ENCODE measurements at regions not wholly inside any gene's neighbourhood (a gene's known extent, or its start where the extent isn't known, plus 50 kb on each side); places are given as distances from the start of the nearest gene placed in this dataset.

- no peak for DNase-seq
Measured at GRCh38 chr18:57202881-57203280, 56.0 kb downstream of the BOD1L2 start.

GRCh38 chr18:57205641-57206040 is 58.8 kb downstream of the BOD1L2 start:
- no peak for DNase-seq

GRCh38 chr18:57207124-57207916 is 60.4 kb downstream of the BOD1L2 start:
- no peak for DNase-seq

DNA sequence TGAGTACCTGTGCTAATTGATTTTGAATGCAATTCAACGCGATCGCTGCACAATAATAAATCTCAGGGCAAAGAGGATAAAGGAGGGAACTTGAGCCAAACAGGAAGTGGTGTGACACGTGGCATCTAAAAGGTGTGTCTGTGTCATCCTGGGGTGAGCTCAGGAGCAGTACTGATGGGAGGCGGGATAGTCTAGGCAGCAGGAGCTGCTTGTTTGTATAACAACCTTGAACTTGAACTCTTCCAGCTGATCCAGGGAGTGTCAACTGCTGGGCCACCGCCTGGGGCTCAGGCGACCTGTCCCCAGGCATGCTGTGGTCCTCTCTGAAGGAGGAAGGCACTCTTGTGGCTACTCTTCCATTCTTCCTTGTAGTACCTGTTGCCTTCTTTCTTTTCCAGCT is 61.2 kb downstream of the BOD1L2 start:
- no peak for DNase-seq

DNA sequence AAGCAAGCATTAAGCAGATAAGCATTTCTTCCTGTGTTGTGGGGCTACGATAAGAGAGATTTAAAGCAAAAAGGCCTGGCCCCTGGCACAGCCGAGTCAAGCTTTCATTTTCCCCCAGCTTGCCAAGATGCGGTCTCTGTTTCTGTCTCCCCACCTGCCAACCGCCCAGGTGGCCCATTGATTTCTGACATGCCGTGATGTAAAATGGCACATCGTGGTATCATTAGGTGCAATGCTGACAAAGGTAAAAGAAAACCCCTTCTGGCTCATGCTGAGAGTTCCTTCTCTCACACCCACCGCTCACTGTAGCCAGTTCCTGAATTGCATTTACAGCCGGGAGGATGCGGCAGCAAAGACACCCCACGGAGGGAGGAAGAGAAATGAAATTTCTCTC is 62.8 kb downstream of the BOD1L2 start:
- DNase-seq: peak; percentile 63

DNA sequence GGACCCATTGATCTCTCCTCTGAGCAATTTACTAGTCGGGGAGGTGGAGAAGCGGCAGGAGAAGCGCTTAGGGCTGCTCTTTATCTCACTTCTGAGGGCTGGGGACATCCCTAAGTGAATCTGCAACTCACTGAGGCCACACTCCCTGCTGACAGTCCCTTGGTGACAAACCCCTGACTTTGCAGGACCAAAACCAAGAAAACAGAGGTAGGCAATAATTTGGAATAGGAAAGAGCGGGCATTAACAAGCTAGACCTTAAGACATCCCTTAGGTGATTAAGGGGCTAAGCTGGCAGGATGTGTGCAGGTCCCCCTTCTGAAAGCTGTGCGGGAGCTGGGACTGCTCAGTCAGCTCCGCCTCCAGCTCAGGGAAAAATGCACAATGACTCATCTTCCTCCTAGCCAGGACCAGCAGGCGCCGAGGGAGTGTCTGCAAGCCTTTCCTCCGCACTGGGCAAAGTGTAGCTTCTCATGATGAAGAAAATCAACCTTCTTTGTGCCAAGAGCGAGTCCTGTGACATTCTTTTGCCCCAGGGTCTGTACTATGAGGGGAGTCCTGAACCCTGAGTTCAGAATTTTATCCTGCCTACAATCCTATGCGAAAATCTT is 63.3 kb downstream of the BOD1L2 start:
- peak; percentile 73 for DNase-seq

DNA sequence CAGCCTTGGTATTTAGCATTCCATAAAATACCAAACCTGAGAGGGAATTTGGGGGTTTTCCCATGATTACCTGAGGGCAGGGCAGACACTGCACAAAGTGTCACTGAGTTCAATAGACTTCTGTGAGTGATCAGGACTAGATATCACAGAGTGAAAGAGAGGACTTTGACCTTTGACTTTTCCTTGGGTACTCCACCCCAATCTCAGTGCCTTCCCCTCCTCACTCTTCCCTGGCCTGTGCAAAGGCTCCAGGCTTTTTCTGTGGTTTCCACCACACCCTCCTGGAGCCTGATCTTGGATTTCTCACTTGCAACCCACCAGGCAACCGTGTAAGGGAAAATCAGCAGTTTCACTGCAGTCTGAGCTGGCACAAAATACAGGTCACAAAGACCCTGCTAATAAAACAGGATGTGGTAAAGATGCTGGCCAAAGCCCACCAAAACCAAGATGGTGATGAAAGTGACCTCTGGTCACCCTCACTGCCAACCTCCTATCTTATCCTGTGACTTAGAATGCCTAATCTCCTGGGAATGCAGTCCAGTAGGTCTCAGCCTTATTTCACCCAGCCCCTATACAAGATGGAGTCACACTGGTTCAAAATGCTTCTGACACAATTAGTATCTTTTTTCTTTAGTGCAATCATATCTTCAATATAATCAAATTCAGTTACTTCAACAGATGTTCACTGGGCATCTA is 64.0 kb downstream of the BOD1L2 start:
- DNase-seq: no peak

GRCh38 chr18:57211412-57211750 is 64.5 kb downstream of the BOD1L2 start:
- no peak for DNase-seq

GRCh38 chr18:57211776-57212175 is 64.9 kb downstream of the BOD1L2 start:
- no peak for DNase-seq

DNA sequence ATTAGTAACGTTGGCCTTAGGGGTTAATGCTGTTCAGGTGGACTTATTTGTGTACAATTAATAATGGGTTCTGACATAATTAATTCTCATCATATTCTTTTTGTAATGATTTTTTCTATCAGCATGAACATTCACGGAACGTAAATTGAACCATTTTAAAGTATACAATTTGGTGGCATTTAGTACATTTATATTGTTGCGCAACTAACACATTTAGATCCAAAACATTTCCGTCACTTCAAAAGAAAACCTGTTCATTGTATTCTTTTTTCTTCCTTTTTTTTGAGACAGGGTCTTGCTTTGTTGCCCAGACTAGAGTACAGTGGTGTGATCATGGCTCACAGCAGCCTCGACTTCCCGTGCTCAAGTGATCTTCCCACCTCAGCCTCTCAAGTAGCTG is 65.8 kb downstream of the BOD1L2 start:
- no peak for DNase-seq

DNA sequence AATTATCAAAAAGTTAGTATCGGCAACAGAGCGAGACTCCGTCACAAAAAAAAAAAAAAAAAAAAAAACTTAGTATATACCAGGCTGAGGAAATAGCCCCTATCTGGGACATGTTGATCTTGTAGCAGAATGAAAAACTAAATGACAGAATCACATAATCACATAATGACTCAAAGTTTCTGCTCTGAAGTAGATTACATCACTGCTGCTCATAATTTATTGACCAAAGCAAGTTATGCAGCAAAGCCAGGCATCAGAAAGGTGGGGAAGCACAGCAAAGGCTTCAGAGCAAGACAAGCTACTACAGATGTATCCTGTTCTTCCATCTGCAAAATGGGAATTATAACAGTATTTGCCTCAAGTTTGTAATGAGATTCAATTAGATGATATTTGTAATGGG is 68.1 kb downstream of the BOD1L2 start:
- no peak for DNase-seq

DNA sequence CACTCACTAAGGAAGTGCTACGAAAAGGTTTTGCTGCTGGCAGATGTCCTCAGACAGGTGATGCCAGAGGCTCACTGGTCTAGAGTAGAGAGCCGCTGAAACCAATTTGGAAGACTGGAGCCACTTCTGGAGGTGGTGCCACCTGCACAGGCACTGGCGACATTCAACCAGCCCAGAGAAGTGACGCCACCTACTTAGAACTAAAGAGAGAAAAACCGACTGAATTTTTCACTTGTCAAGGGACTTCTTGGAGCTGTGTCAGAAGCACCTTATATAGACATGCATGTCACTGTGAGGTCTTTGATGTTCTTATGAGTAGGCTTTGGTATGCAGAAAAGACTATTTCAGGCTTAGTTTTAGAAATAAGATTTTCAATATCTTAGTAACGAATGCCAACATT is 71.4 kb downstream of the BOD1L2 start:
- DNase-seq: no peak

GRCh38 chr18:57219964-57220363 is 73.1 kb downstream of the BOD1L2 start:
- DNase-seq: no peak

GRCh38 chr18:57220480-57220879 is 73.6 kb downstream of the BOD1L2 start:
- DNase-seq: no peak

- no peak for DNase-seq
Measured at GRCh38 chr18:57220930-57221483, 74.1 kb downstream of the BOD1L2 start.

DNA sequence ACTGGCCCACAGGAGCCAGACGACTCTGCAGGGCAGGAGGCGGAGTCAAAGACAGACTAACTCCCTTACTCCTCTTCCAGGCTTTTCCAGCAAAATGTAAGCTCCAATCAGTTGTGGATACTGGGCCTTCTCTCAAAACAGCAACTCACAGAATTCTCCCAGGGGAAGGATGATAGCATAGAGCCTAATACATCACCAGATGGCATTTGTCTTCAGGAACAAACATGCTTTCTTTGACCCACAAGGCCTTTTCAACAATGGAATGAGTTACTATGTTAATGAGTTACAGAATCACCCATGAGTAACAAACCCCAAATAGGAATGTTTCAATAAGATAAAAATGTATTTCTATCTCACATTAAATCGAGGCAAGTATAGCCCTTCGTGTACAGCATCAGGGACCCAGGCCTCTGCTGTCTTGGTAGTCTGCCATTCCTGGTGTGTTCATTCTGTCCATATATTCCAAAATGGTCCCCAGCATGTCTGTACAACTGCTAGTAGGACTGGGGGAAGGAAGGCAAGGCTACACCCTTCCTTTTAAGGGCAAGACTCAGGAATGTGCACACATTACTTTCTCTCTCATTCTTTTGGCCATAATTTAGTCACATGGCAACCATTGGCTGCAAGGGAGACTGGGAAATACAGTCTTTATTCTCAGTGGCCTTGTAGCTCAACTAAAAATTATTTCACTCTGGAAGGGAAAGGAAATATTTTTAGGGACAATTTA is 76.4 kb downstream of the BOD1L2 start:
- DNase-seq: no peak

DNA sequence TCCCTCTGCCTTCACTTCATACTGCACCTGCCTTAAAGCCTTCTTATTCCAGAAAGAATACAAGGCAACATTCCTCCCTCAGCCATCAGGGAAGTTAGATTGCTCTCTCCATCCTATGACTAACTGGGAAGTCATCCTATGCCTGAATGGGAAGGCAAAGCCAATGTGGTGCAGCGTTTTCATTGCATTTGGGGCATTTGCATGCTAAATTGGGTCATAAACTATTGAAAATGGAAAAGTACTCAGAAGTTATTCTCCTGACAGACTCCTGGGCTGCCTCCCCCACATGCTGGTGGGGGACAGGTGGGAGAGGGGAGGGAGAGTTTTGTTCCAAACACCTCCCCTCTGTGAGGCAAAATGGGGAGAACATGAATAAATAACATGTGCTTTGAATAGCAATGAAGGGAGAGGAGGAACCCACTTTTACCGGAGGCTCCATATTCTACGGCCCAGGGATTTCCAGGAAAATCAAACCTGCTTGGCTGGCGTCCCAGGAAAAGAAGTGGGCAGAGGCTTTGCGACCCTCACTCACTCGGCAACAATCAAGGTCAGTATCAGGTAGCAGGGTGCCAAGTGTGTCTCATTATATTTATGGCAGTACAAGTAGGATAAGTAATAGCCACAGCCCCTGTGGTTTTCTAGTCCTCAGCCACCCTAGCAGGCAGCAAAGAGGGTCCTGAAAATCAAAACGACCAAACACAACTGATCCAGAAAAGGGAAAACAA is 84.1 kb downstream of the BOD1L2 start:
- DNase-seq: no peak

DNA sequence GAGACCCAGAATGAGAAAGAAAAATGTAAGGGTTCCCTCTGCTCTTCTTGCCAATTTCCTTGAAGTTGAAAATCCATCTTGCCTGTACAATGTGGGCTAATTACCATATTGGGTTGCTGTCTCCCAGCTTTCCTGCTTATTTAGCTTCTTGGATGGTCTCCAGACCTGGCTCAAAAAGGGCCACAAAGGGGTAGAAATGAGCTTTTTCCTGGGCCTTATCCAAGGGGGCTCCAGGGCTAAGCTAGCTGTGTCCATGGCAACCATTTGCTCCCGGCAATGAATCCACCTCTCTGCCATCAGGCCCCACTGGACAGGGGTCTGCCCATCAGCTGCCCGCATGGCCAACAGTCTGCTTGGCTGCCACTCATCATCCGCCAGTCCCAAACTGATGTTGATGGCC is 85.0 kb downstream of the BOD1L2 start:
- no peak for DNase-seq

DNA sequence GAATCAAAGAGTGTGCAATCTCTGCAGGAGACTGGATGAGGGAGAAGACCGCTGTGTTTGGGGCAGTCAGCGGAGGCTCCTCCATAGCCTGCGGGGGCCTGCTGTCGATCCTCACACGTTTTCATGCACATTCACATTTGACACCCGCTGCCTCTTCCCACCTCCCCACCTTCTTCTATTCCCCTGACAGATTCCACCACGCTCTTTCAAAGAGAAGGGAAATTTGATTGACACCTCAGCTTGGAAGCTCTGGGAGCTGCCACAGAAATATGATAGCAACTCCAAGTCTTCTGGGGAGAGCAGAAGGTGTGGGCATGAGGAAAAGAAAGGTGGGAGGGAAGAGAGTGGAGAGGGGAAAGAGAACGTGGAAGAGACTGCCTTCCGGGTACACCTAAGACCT is 87.5 kb downstream of the BOD1L2 start:
- DNase-seq: no peak

GRCh38 chr18:57241869-57242268 is 95.0 kb downstream of the BOD1L2 start:
- no peak for DNase-seq

DNA sequence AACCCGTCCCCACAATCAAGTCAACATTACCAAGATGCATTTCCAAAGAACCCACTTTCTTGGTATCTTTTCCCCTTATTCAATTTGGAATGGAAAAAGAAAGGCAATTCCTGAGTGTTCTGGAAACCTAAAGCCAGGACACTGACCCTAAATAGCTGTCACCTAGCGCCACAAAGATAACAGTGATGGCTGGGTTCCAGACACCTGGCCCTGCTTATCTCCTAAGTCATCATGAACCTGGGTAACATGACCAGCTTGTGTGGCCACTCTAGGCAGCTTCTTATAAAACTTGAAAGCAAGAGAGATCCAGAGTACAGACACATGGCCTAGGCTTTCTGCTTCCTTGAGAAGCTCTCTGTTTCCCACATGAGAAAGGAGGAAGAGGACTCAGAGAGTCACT is 95.4 kb downstream of the BOD1L2 start:
- no peak for DNase-seq

- DNase-seq: no peak
Measured at GRCh38 chr18:57243624-57244179, 96.8 kb downstream of the BOD1L2 start.

Data from OCI-M1 (cell line).